Activated T-helper 1 cell treated with anti-CD3 and anti-CD28 coated beads, Interleukin-2, amount 50 U/mL, for 16 hours (primary cell): ENCODE measurements at regions not wholly inside any gene's neighbourhood (a gene's known extent, or its start where the extent isn't known, plus 50 kb on each side); places are given as distances from the start of the nearest gene placed in this dataset.
"Not testable (repeated sequence)": the region's sequence is repeated elsewhere in the genome, so short reads cannot be mapped to it uniquely, and the experiment has no call there.

Source experiments
- DNase-seq, 2 donors: peaks; one replicate each; pipeline ENCODE4 v3.0.0-alpha.2; 2020; ENCODE audit warnings: low read depth in 1 of 2, low spot score in 1 of 2

DNA sequence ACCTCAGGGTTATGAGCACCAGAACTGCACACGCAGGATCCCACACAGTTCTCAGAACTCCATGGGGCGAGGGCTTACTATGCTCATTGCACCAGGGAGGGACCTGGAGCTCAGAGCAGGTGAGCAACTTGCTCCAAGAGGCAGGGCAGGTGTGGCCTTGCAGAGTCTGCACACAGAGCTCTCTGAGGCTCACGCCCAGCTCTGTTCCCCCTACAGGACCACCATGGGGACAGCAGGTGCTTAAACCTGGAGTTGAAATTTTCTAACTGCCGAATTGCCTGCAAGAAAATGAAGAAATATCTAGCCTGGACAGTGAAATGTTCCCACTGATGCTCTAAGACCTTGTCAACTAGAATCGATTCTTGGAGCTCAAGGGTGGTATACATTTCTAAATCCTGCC, 49.9 kb upstream of the MSMB start:
- DNase-seq = not testable (repeated sequence)

DNA sequence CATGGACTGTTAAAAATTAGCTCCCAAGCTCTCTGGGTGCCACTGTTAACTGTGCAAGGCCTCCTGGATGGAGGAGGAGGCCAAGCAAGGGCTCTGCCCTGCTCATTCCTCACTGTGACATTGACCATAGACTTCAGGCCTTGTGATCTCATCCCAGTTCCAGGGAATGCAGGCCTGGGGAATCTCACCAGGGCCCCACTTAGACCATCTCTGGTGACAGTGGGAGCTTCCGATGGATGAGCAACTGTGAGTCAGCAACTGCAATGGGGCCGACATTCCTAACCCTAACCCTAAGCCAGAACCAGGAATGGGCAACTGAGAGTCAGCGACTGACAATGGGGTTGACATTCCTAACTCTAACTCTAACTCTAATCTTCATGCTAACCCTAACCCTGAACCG, 50.4 kb upstream of the MSMB start:
- no peak for DNase-seq

DNA sequence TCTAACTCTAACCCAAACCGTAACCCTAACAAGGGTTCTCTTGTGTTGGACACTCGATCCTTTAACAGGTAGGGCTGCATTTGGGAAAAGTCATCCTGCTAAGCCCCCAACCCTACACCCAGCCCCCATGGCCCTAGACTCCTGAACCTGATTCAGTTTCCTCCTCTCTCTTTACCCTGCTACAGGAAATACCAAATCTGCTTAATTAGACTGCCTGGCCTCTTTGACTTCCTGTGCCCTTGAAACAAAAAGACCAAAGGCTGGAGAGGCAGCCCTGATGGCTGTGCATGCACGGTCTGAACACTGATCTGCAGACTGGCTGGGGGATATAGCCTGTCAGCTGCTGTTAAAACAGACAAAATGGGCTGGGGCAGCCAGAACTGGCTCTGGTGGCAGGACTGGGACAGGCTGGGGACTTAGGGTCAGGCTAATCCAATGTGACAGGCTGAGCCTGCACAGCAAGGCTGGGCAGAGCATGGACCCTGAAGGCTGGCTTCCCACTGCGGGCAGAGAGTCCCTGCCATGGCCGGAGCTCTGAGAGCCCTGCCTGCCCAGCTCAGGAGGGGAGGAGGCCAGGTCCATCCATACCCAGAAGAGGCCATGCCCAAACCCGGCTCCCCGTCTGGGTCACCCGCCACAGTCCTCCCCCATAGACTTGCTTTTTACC, 51.0 kb upstream of the MSMB start:
- no peak for DNase-seq

DNA sequence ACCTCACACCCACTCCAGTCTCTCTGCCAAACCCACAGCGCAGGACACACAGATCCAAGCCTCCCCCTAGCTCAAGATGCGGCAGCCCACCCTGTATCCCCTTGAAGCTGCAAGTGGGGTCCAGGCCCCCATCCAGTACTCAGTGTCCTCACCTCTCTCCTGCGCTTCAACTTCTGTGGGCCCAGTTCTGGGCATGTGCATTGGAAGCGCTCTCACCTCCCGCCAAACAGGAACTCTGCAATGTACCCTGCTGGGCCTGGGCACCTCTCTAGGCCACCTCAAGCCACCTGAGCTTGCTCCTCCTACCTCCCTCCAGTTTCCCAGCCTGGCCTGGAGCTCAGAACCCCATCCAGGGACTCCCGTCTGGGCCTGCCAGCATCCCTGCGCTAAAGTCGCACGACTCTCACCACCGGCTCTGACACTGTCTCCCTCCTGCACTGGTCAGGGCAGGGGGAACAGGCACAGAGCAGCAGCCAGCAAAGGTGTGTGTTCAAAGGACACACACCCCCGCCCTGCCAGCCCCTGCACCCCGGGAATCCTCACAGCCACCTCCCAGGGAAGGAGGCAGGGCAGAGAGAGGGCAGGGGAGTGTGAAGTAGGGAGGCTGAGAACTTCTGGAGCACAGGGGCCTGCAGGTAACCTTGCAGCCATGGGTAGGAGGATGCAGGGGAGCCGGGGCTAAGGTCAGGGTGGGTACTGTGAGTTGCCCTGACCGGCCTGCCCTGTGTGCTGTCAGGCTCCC, 51.7 kb upstream of the MSMB start:
- DNase-seq = no peak

DNA sequence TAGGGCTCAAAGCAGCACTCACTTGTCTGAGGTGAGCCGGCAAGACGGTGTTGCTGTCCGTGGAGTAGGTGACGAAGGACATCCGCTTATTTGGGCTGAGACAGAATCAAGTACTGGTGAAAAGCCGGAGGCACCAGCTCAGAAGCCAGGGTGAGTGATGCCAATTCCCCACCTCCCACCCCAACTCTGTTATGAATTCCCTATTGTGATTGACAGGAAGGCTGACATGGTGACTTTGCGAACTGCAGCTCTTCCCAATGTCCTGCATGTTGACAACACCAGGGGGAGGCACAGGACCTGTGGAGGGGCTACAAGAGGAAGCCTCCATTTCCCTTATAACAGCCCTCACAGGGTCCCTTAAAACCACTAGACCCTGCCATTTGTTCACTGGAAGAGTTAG, 52.3 kb upstream of the MSMB start:
- DNase-seq = no peak

DNA sequence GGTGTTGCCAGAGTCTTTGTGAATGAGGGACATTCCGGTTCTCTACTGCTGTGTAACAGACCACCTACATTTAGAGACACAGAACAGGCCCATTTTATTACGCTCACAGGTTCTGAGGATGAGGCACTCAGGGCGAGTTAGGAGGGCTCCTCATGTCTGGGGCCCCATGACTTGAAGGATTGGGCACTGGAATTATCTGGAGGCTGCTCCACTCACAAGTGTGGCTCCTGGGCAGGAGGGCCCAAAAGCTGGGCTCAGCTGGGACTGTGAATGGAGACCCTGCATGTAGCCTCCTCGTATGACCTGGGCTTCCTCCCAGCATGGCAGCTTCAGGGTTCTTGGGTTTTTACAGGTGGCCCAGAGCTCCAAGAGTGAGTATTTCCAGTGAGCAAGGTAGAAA, 52.9 kb upstream of the MSMB start:
- not testable (repeated sequence) for DNase-seq

DNA sequence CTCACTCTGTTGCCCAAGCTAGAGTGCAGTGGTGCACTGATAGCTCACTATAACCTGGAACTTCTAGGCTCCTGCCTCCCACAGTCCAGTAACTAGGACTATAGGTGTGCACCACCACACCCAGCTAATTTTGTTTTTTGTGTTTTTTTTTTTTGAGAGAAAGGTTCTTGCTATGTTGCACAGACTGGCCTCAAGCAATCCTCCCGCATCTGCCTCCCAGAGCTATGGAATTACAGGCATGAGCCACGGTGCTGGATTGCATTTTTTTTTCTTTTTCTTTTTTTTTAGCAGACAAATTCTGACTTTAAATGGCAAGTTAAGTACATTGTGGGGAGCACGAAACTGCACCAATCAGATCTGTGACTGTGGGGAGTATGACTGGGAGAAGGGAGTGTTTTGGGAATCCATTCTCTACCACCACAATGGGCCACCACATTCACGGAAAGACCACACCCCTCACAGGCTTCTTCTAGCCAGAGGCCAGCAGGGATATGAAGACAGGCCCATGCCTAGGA, 58.1 kb upstream of the MSMB start:
- no peak for DNase-seq

DNA sequence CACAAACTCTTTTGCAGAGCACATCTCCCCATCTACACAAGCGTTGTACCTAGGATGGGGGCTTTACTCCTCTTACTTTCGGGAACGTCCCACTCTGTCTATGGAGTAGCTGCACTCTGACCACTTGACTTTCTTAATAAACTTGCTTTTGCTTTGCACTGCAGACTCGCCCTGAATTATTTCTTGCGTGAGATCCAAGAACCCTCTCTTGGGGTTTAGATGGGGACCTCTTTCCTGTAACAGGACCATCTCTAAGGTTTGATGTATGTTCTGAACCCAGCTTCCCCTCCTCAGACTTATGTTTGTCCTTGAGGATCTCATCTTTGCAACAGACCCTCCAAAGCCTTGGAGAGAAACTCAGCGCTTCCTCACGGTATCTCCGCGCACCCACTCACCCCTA, 59.3 kb upstream of the MSMB start:
- DNase-seq = not testable (repeated sequence)

DNA sequence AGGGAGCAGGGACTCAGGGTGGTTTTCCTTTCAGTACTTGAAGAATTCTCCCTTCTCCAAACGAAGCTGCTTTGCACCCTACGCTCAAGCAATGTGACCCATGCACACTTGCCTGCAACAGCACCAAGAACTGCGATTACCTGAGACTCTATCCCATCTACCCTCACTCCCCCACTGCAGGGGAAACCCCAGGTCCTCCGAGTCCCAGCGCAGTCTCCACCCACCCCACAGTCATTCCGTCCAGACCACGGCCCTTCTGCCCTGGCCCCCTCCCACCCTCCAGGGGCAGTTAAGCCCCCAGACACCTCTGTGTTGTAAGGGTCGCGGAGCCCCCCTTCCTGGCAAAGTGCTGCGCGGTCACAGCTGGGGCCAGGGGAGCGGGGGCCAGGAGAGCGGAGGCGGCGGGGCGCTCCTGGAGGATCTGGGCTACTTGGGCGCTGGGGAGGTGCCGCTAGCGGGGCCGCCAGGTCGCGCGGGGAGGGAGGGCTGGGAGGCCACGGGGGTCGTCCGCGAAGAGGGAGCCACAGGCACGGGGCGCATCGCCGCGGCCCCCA, 59.9 kb upstream of the MSMB start:
- not testable (repeated sequence) for DNase-seq

DNA sequence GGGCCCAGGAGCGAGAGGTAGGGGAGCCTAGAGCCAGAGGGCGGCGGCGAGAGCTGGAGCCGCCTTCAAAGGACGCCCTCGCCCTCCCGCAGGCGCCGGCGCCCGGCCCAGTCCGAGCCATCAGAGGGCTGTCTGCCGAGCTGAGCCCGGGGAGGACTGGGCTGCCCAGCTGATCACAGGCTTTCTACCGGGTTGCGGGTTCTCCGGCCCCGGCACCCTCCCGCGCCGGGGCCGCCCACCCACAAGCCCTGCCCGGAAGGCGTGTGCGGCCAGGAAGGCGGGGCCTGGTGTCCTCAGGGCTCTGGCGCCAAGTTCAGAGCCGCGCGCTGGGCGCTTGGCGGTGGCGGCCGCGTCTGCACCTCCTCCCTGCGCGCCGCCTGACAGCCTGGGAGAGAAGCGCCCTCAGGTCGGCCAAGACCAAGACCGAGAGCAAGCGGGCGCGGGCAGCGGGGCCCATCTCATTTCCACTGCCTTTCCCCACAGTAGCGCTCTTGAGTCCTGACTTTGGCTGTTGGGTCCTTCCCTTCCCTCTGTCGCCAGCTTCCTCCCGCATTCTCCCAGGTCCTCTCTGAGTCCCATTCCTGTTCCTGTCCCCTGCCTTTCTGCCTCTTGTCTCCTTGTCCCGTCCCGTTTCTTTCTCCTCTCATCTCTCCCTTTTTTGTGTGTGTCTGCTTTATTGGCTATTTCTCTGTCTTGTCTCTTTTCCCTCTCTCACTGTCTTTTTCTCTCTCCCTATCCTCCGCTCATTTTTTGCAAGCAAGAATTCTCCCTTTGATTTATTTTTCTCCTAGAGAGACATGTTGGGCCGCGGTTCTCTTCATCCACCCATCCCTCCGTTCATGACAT, 60.6 kb upstream of the MSMB start:
- DNase-seq = peak in 1 of 2 donors; percentile 26

DNA sequence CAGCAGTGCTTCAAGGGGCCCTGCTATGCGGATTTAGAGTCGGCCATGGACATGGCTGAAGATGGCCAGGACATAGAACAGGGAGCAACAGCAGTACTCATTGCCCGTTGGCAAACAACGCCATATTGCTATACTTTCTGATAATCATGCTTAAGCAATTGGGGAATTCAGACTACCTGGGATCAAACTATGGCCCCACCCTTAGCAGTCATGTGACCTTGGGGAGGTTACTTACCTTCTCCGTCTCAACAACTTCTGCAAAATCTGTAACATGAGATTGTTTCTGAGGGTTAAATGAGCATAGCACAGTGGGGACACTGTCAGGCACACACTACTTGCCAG, 62.1 kb upstream of the MSMB start:
- DNase-seq = not testable (repeated sequence)

DNA sequence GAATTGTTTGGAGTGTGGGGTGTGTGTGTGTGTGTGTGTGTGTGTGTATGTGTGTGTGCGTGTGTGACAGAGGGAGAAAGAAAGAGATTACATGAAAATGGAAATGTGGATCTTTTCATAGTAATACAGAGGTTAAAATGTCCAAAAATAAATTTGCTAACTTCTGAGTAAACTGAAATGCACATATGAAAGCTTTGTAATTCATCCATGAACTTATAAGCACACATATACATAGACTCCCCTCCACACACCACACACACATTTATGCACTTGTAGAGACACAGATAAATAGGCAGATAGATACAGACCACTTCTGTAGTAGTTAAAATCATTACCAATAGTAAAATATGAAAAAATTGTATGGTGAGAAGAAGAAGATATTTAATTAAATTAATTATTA, 108.2 kb upstream of the MSMB start:
- not testable (repeated sequence) for DNase-seq

DNA sequence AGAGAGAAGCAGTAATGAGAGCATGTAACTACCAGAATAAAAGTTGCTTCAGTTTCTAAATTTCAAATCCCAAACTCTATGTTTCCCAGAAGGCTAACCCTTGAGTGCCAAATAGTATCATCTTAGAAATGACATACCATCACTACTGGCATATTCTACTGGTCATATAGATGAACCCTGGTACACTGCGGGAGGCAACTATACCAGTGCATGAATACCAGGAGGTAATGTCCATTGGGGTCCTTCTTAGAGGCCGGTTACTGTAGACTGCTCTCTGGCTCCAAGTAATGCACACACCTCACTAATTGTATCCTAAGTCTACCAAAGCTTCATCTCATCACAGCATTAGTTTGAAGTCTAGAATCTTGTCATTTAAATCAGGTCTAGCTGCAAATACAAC, 108.6 kb upstream of the MSMB start:
- DNase-seq = not testable (repeated sequence)

DNA sequence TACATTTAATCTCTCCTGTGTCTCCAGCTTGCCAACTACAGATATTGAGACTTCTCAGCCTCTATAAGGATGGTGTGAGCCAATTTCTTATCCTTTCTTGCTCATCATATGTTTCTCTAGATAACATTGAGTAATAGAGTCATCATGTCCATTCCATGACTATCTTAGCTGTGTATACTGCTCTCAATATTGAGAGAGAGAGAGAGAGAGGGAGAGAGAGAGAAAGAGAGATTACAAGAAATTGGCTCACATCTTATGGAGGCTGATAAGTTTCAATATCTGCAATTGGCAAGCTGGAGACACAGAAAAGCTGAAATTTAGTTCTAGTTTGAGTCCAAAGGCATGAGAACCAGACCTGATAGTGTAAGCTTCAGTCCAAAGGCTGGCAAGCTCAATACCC, 110.8 kb upstream of the MSMB start:
- not testable (repeated sequence) for DNase-seq

DNA sequence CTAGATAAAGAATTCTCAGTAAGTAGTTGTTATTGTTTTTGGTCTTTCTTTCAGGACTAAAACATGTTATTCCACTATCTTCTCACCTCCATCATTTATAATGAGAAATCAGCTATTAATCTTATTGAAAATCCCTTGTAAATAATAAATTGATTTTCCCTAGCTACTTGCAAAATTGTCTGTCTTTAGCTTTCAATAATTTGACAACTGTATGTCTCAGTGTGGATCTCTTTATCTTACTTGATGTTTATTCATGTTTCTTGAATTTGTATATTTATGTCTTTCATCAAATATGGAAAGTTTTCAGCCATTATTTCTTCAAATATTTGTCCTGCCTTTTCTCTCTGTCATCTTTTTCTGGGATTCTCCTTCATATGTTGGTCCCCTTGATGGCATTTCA, 117.1 kb upstream of the ANTXRL start:
- DNase-seq = no peak

DNA sequence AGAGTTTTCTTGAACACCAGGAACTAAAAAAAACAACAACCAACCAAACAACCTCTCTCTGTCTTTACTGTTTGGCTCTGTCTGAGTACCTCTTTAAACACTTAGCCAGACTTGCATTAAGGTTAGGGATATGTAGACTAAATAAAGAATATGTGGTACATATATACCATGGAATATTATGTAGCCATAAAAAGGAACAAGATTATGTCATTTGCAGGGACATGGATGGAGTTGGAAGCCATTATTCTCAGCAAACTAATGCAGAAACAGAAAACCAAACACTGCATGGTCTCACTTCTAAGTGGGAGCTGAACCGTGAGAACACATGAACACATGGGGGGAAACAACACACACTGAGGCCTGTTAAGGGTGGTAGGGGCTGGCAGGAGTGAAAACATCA, 116.0 kb upstream of the ANTXRL start:
- no peak for DNase-seq

DNA sequence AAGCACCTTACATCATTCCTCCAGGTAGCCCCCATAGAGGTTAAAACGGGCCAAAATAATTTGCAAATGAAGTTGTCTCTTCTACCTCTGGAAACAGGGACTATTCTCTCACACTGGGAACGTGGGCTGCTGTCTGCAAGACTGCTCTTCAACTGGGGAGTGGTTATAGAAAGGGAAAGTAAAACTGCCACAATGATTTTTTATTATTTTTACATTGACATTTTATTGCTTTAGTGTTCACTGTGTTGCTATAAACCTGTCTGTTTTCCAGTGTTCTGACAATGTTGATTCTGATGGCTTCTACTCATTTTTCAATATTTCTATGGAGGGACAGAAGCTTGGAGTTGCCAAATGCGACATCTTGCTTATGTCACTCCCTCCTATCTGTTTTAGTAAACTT, 115.1 kb upstream of the ANTXRL start:
- DNase-seq = no peak

DNA sequence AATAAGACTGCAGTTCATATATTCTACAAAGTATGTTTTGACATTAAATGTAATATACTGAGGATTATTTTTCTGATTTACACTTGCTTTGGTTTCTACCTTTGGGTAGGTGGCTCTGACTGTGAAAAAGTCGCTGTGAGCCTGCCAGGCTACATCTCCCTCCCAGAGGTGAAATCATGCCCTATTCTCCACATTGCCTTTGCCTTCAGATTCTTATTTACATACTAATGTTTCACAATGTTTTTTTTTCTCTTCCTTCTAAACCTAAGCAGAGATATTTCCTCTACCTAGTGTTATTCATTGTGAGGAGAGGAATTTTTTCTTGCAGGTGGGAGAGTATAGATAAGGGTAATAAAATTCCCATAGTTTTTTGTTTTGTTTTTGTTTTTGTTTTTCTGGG, 111.5 kb upstream of the ANTXRL start:
- DNase-seq = no peak

DNA sequence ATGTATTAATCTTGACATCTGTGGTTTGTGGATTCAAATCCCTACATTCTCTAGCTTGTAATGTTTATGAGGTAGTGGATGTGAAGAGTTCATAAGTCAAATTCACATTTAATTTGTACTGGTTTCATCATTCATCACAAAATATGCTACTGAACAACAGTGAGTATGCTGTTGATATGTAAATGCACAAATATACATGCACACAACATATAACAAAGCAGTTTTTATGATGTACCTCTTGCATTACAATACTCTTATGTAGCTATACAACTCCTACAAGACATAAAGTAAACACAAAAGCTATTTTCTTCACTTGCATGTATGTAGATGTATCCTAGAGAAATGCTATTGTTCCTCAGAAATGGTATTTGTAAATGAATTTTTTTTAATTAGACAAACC, 111.0 kb upstream of the ANTXRL start:
- DNase-seq = no peak

DNA sequence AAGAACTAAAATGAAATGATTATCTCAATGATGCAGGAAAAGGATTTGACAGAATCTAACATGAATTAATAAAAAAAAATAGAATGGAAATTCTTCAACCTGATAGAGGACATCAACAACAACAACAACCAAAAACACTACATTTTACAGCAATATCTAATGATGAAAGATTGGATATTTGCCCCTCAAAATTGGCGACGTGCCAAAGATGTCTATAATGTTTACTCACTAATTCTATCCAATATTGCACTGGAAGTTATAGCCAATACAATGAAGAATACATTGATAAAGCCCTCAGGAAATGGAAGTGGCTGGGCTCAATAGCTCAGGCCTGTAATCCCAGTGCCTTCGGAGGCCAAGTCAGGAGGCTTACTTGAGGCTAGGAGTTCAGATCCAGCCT, 99.4 kb upstream of the ANTXRL start:
- not testable (repeated sequence) for DNase-seq

DNA sequence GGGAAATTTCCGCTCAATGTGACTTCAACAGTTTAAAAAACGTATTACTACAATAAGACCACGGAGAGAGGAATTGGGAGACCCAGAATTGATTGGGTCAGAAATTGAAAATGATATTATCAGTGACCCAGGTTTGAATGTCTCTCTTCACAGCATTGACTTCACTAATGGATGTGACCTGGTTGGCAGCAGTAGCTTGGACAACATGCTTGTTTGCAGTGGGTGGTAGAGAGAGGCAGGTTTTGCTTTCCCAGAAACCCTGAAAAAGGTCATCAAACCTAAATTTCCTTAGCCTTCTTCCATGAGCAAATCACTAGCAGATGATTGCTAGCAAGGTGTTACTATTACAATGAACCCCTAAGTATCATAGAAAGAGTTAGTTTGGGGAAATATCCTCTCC, 89.7 kb upstream of the ANTXRL start:
- no peak for DNase-seq

DNA sequence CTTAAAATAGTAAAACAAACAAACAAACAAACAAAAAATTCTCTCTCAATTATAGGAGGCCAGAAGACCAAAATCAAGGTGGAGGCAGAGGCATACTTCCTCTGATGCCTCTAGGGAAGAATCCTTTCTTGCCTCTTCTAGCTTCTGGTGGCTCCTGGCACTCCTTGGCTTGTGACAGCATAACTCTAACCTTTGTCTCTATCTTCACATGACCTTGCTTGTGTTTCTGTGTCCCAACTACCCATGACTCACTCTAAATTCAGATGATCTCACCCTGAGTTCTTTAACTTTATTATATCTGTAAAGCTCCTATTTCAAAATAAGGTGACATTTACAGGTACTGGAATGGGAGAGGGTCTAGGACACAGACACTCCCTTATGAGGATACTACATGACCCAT, 88.3 kb upstream of the ANTXRL start:
- DNase-seq = no peak
